GM20000 (cell line): ENCODE measurements at regions not wholly inside any gene's neighbourhood (a gene's known extent, or its start where the extent isn't known, plus 50 kb on each side); places are given as distances from the start of the nearest gene placed in this dataset.
A peak's percentile ranks its signal among the peaks of the same experiment; 100 is the strongest.

ENCODE experiments used
- DNase-seq: peaks from one replicate; pipeline ENCODE4 v3.0.0; 2012; ENCODE audit warnings: low spot score
- CTCF ChIP-seq: IDR thresholded peaks from 2 replicates; pipeline ENCODE4 v1.5.1; 2012; ENCODE audit warnings: mild to moderate bottlenecking, control low read depth; ENCODE audit errors: extremely low read depth, missing control alignments

GRCh38 chr3:10757821-10758130 is 58.3 kb upstream of the SLC6A11 start:
- TF ChIP-seq CTCF: no peak
- no peak for DNase-seq

GRCh38 chr3:10758304-10759037 is 57.6 kb upstream of the SLC6A11 start:
- DNase-seq: peak; percentile 82
- peak; percentile 82 for TF ChIP-seq CTCF

- DNase-seq: no peak
- TF ChIP-seq CTCF: no peak
Measured at GRCh38 chr3:10759495-10759894, 56.5 kb upstream of the SLC6A11 start.

GRCh38 chr3:10760199-10760598 is 55.8 kb upstream of the SLC6A11 start:
- no peak for DNase-seq

DNA sequence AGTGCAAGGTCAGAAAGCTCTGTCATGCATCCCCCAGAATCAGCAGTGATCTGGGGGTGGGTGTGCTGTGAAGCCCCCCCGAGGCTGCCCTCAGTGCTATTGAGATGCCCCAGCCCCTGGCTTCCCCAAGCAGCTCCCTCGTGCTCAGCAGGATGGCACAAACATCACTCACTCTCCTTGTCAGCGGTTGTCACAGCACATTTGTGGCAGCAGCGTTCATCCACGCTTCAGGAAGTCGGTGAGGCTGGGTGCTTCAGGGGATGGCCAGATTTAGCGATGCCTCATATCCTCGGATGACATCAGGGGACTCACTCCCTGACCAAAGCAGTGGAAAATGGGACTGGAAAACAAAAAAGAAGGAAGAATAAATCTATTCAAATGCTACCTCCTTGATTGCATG is 54.4 kb upstream of the SLC6A11 start:
- no peak for TF ChIP-seq CTCF
- DNase-seq: no peak

More at GRCh38 chr3:10760199-10760598, 55.8 kb upstream of the SLC6A11 start:
- no peak for TF ChIP-seq CTCF

DNA sequence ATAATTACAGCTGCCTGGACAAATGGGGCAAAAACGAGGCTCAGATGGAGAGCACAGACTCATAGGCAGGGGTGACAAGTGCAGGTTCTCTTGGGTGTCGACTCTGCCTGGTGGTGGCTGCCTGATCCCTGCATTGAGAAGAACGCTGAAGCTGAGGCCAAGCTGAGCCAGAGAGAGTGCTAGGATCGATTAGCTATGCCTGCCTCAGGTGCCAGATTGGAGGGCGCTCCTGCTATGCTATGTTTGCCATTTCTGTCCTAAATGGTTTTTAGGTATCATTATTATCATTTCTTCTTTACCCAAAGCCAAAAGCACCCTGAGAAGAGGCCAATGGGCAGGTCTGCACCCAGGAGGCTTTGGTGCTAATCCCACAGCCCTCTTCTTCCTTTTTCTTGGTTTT is 53.9 kb upstream of the SLC6A11 start:
- no peak for TF ChIP-seq CTCF
- no peak for DNase-seq

DNA sequence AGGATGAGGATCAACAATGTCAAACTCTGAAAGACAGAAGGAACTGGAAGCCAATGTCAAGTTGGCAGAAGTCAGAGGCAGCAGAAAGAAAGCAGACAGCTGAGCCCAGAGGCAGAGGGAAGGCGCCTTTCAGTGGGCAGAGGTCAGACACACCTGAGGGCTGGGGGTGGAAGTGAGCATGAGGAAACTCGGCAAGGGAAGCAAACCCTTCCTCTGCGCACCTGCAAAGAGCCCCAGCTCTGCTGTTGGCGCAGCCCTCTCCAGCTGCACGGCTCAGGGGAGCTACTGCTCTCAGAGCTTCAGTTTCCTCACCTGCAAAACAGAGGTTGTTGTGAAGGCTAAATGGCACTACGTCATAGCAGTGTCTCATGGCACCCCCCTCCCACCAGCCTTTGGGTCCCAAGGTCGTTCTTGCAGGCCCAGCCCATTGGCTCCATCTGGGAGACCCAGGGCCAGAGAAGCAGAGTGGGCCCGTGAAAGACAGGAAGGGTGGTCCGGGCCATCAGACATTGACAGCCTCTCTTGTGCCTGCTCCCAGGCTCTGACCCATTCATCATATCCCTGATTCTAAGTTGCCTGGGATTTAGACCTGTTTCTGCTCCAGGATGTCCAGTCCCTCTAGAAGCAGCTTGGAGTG is 53.3 kb upstream of the SLC6A11 start:
- no peak for TF ChIP-seq CTCF
- no peak for DNase-seq
